ENCODE measurements at regions not wholly inside any gene's neighbourhood (a gene's known extent, or its start where the extent isn't known, plus 50 kb on each side); places are given as distances from the start of the nearest gene placed in this dataset.

GRCh38 chr3:101148001-101148400, 154.8 kb upstream of the ABI3BP start:
- TF ChIP-seq, protein P1, sequence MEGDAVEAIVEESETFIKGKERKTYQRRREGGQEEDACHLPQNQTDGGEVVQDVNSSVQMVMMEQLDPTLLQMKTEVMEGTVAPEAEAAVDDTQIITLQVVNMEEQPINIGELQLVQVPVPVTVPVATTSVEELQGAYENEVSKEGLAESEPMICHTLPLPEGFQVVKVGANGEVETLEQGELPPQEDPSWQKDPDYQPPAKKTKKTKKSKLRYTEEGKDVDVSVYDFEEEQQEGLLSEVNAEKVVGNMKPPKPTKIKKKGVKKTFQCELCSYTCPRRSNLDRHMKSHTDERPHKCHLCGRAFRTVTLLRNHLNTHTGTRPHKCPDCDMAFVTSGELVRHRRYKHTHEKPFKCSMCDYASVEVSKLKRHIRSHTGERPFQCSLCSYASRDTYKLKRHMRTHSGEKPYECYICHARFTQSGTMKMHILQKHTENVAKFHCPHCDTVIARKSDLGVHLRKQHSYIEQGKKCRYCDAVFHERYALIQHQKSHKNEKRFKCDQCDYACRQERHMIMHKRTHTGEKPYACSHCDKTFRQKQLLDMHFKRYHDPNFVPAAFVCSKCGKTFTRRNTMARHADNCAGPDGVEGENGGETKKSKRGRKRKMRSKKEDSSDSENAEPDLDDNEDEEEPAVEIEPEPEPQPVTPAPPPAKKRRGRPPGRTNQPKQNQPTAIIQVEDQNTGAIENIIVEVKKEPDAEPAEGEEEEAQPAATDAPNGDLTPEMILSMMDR (IDR thresholded peaks at IDR 0.05) = no peak
- TF ChIP-seq EZH2 (IDR thresholded peaks at IDR 0.05) = no peak

Data from neural progenitor cell (in vitro differentiated cells).